ENCODE measurements at regions not wholly inside any gene's neighbourhood (a gene's known extent, or its start where the extent isn't known, plus 50 kb on each side); places are given as distances from the start of the nearest gene placed in this dataset.

DNA sequence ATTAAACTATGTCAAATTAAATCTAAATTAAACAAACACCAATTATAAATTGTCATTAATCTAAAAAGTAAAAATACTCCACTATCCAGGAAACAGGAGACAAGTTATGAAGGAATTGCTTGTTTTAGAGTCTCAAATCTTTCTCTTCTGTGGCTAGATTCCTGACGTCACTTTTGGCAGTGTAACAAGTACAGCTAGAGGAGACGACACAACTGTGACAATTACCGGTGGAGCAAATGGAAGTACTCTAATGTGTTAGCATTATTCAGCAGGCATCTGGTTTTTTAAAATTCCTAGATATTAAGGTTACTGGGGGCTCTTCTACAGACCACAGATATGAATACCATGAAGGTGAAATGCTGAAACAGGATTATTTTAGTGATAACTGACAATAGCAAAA lies 1042.7 kb downstream of the EPHA7 start:
- H3K27me3 ChIP-seq (ENCODE audit: control insufficient read depth, insufficient read depth, low read length) = no peaks in the 10 kb centered on the region
- WGBS (ENCODE audit: insufficient coverage, low lambda C conversion rate) = no CpG with 5 or more reads among the region's 3 CpGs
- no peak overlapping the region for H3K27ac ChIP-seq (ENCODE audit: low read length)
- no peaks in the 10 kb centered on the region for H3K36me3 ChIP-seq (ENCODE audit: control insufficient read depth, insufficient read depth, low read length)
- H3K4me3 ChIP-seq (ENCODE audit: low read length) = no peak overlapping the region
- H3K4me1 ChIP-seq (ENCODE audit: control insufficient read depth, insufficient read depth, low read length) = no peaks in the 10 kb centered on the region
- peak; percentile 7 to 33 for DNase-seq
- H3K9me3 ChIP-seq (ENCODE audit: control insufficient read depth, low read depth, low read length) = no peaks in the 10 kb centered on the region

DNA sequence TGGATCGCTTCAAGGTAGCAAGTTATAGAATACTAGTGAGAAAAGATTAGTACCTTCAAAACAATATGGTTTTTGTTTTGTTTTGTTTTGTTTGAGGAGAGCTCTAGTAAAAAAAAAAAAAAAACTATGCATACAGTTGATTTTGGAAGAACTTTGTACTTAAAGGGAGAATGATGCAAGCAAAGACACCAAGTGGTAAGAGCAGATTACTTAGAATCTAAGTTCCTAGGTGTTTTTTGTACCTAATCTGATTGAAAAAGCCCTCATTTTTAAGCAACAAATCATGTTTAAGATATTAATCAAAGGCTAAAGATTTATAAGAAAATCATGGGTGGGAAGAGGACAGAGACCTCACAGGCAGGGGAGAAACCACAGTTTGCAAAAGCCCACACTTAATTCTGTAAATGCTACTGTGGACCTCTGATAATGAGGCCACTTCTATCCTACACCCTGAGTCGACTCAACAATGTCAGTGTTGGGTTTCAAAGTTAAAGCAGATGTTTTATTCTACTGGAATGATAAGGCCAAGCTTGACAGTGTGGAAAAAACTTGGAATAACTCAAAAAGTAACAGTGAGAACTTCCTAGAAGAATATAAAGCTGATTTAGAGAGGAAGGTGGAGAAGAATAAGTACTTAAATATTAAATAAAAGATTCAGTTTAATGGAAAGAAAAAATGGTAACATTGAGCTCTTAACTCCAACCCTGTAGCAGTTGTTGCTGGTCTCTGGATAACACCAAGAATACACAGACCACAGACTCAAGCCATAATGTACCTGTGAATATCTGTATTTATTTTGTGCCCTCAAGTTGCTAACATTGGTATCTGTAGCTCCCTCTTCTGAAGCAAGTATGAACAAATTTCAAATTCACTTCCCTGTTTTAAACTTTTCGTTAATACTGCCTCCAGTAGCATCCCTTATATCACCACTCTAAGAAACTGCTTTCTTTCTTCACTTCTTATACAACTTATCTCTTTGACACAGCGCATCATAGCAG lies 1047.8 kb downstream of the EPHA7 start:
- no peak overlapping the region for H3K27ac ChIP-seq (ENCODE audit: low read length)
- no peaks in the 10 kb centered on the region for H3K9me3 ChIP-seq (ENCODE audit: control insufficient read depth, low read depth, low read length)
- DNase-seq = no peak
- H3K36me3 ChIP-seq (ENCODE audit: control insufficient read depth, insufficient read depth, low read length) = no peaks in the 10 kb centered on the region
- no peaks in the 10 kb centered on the region for H3K4me1 ChIP-seq (ENCODE audit: control insufficient read depth, insufficient read depth, low read length)
- WGBS (ENCODE audit: insufficient coverage, low lambda C conversion rate) = 94% methylated on average over 2 of the region's 4 CpGs
- no peaks in the 10 kb centered on the region for H3K27me3 ChIP-seq (ENCODE audit: control insufficient read depth, insufficient read depth, low read length)
- no peak overlapping the region for H3K4me3 ChIP-seq (ENCODE audit: low read length)

- Histone ChIP-seq H3K9me3 (ENCODE audit: control insufficient read depth, low read depth, low read length) (no peaks in the 10 kb centered on the region), H3K27me3 (ENCODE audit: control insufficient read depth, insufficient read depth, low read length) (no peaks in the 10 kb centered on the region), H3K4me3 (ENCODE audit: low read length) (no peak overlapping the region), H3K4me1 (ENCODE audit: control insufficient read depth, insufficient read depth, low read length) (peaks cover 3% of the 10 kb centered on the region), H3K36me3 (ENCODE audit: control insufficient read depth, insufficient read depth, low read length) (no peaks in the 10 kb centered on the region), H3K27ac (ENCODE audit: low read length) (no peak overlapping the region)
- 100% methylated on average over 1 of the region's 2 CpGs for WGBS (ENCODE audit: insufficient coverage, low lambda C conversion rate)
- no peak for DNase-seq
Measured at GRCh38 chr6:92369309-92369708, 1050.0 kb downstream of the EPHA7 start.

DNA sequence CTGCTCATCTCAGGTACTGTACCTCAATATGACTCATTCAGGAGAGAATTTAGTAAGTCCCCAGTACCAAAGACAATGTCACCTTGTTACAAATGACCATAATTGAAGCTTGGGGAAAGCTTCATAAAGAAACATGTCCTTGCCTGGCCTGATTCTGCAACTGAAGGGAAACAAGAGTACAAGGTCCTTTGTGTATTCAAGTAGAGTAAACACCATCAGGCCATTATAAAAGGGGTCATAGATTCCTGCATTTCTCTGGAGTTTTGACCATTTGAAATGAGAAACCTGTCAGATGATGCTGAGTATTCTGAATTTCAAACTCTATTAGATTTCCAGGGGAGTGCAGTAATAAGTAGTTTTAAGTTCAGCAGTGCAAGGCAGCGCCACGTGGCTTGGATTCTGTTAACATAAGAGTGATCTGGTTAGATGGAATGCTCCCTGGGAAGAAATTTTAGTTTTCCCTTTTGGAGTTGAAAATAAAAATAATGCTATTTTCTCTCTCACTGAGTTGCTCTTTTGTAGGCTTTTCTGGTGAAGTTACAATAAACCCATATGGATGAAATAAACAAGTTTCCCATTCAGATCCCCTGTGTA lies 1054.3 kb downstream of the EPHA7 start:
- H3K36me3 ChIP-seq (ENCODE audit: control insufficient read depth, insufficient read depth, low read length) = no peaks in the 10 kb centered on the region
- no CpG with 5 or more reads among the region's 2 CpGs for WGBS (ENCODE audit: insufficient coverage, low lambda C conversion rate)
- H3K4me3 ChIP-seq (ENCODE audit: low read length) = no peak overlapping the region
- H3K4me1 ChIP-seq (ENCODE audit: control insufficient read depth, insufficient read depth, low read length) = peaks cover 3% of the 10 kb centered on the region
- H3K27ac ChIP-seq (ENCODE audit: low read length) = no peak overlapping the region
- DNase-seq = no peak
- no peaks in the 10 kb centered on the region for H3K9me3 ChIP-seq (ENCODE audit: control insufficient read depth, low read depth, low read length)
- no peaks in the 10 kb centered on the region for H3K27me3 ChIP-seq (ENCODE audit: control insufficient read depth, insufficient read depth, low read length)

DNA sequence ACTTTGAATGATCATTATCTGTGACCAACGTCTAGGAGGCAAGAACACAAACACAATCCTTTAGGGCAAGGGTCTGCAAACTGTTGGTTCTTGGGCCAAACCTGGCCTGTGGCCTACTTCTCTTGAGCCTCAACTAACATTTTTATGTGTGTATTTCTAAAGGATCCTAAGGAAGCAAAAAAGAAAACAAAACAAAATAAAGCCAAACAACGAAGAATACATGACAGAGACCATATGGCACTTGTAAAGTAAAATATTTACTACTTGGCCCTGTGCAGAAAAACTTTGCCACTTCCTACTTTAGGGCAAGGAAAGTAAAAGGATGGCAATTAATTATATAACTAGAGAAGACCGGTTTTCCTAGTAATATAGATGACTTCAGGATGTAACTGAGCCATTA lies 1056.2 kb downstream of the EPHA7 start:
- Histone ChIP-seq H3K4me3 (ENCODE audit: low read length) (no peak overlapping the region), H3K27me3 (ENCODE audit: control insufficient read depth, insufficient read depth, low read length) (no peaks in the 10 kb centered on the region), H3K9me3 (ENCODE audit: control insufficient read depth, low read depth, low read length) (no peaks in the 10 kb centered on the region), H3K36me3 (ENCODE audit: control insufficient read depth, insufficient read depth, low read length) (no peaks in the 10 kb centered on the region), H3K4me1 (ENCODE audit: control insufficient read depth, insufficient read depth, low read length) (peaks cover 3% of the 10 kb centered on the region), H3K27ac (ENCODE audit: low read length) (no peak overlapping the region)
- 69% methylated on average over 3 of the region's 3 CpGs for WGBS (ENCODE audit: insufficient coverage, low lambda C conversion rate)
- no peak for DNase-seq

DNA sequence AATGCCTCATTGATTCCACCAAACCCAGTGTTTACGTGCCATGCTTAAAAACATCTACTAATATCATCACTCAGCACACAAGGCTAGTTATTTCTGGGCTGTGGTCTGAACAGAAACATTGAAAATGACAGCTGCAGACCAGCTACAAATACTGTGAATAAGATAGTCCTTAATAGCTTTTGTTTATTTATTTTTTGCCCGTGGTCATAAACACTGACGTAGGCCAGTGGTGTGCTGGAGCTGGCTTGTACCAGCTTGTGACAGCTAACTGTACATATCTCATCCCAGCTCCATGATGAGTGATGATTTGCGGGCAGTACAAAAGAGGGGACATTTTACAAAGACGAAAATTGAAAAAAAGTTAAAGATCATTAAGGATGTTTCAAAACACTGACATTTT lies 1057.0 kb downstream of the EPHA7 start:
- H3K27ac ChIP-seq (ENCODE audit: low read length) = no peak overlapping the region
- peaks cover 3% of the 10 kb centered on the region for H3K4me1 ChIP-seq (ENCODE audit: control insufficient read depth, insufficient read depth, low read length)
- H3K9me3 ChIP-seq (ENCODE audit: control insufficient read depth, low read depth, low read length) = no peaks in the 10 kb centered on the region
- no peak overlapping the region for H3K4me3 ChIP-seq (ENCODE audit: low read length)
- no CpG with 5 or more reads among the region's 5 CpGs for WGBS (ENCODE audit: insufficient coverage, low lambda C conversion rate)
- DNase-seq = no peak
- no peaks in the 10 kb centered on the region for H3K36me3 ChIP-seq (ENCODE audit: control insufficient read depth, insufficient read depth, low read length)
- H3K27me3 ChIP-seq (ENCODE audit: control insufficient read depth, insufficient read depth, low read length) = no peaks in the 10 kb centered on the region

DNA sequence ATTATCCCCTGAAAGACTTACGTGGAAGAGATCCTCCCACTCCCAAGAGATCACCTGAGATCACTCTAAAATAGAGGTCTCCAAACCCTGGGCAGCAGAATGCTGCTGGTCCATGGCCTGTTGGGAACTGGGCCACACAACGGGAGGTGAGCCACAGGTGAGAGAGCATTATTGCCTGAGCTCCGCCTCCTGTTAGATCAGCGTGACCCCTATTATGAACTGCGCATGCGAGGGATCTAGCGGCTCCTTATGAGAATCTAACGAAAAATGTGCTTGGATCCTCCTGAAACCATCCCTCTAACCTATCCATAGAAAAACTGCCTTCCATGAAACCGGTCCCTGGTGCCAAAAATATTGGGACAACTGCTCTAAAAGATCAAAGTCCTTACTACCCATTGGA lies 1057.4 kb downstream of the EPHA7 start:
- Histone ChIP-seq H3K4me1 (ENCODE audit: control insufficient read depth, insufficient read depth, low read length) (peaks cover 3% of the 10 kb centered on the region), H3K36me3 (ENCODE audit: control insufficient read depth, insufficient read depth, low read length) (no peaks in the 10 kb centered on the region), H3K27ac (ENCODE audit: low read length) (no peak overlapping the region), H3K27me3 (ENCODE audit: control insufficient read depth, insufficient read depth, low read length) (no peaks in the 10 kb centered on the region), H3K4me3 (ENCODE audit: low read length) (no peak overlapping the region), H3K9me3 (ENCODE audit: control insufficient read depth, low read depth, low read length) (no peaks in the 10 kb centered on the region)
- no peak for DNase-seq
- no CpG with 5 or more reads among the region's 9 CpGs for WGBS (ENCODE audit: insufficient coverage, low lambda C conversion rate)

GRCh38 chr6:92354270-92354829 lies 1065.0 kb downstream of the EPHA7 start:
- no peak overlapping the region for H3K4me3 ChIP-seq (ENCODE audit: low read length)
- no peaks in the 10 kb centered on the region for H3K27me3 ChIP-seq (ENCODE audit: control insufficient read depth, insufficient read depth, low read length)
- H3K36me3 ChIP-seq (ENCODE audit: control insufficient read depth, insufficient read depth, low read length) = no peaks in the 10 kb centered on the region
- no peaks in the 10 kb centered on the region for H3K4me1 ChIP-seq (ENCODE audit: control insufficient read depth, insufficient read depth, low read length)
- H3K9me3 ChIP-seq (ENCODE audit: control insufficient read depth, low read depth, low read length) = no peaks in the 10 kb centered on the region
- H3K27ac ChIP-seq (ENCODE audit: low read length) = no peak overlapping the region
- DNase-seq = no peak
- no CpG with 5 or more reads among the region's 2 CpGs for WGBS (ENCODE audit: insufficient coverage, low lambda C conversion rate)

DNA sequence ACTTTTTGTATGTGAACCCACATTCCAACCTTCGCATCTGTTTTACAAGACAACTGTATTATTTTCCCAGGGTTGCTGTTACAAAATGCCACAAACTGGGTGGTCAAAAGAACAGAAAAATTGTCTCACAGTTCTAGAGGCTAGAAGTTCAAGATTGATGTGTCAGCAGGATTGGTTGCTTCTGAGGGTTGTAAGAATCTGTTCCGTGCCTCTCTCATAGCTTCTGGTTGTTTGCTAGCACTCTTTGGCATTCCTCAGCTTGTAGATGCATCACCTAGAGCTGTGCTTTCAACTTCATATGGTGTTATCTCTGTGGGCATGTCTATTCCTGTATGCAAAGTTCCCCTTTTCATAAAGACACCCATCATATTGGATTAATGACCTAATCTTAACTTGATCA lies 1067.2 kb downstream of the EPHA7 start:
- Histone ChIP-seq H3K27me3 (ENCODE audit: control insufficient read depth, insufficient read depth, low read length) (no peaks in the 10 kb centered on the region), H3K27ac (ENCODE audit: low read length) (no peak overlapping the region), H3K9me3 (ENCODE audit: control insufficient read depth, low read depth, low read length) (no peaks in the 10 kb centered on the region), H3K4me3 (ENCODE audit: low read length) (no peak overlapping the region), H3K36me3 (ENCODE audit: control insufficient read depth, insufficient read depth, low read length) (no peaks in the 10 kb centered on the region), H3K4me1 (ENCODE audit: control insufficient read depth, insufficient read depth, low read length) (no peaks in the 10 kb centered on the region)
- DNase-seq = no peak
- no CpG with 5 or more reads among the region's 2 CpGs for WGBS (ENCODE audit: insufficient coverage, low lambda C conversion rate)

DNA sequence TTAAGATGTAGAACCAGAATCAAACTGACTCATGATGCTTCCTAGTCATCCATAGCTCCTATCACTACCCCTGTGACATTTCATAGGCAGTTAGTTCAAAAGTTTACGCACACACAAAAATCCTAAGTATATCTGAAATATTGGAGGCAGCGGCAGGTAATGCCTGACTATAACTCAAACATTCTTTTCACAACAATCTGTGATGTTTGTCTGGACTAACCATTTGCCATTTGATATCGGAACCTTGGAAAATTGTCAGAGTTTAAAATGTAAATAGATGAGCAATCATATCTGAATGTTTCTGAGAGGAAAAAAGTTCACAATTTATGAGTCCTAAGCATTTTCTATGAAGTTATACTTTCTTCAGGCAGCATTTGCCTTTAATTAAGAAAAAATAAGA lies 1078.2 kb downstream of the EPHA7 start:
- H3K27ac ChIP-seq (ENCODE audit: low read length) = no peak overlapping the region
- H3K4me3 ChIP-seq (ENCODE audit: low read length) = no peak overlapping the region
- no peaks in the 10 kb centered on the region for H3K9me3 ChIP-seq (ENCODE audit: control insufficient read depth, low read depth, low read length)
- WGBS (ENCODE audit: insufficient coverage, low lambda C conversion rate) = 92% methylated on average over 2 of the region's 3 CpGs
- no peaks in the 10 kb centered on the region for H3K36me3 ChIP-seq (ENCODE audit: control insufficient read depth, insufficient read depth, low read length)
- H3K27me3 ChIP-seq (ENCODE audit: control insufficient read depth, insufficient read depth, low read length) = no peaks in the 10 kb centered on the region
- DNase-seq = no peak
- H3K4me1 ChIP-seq (ENCODE audit: control insufficient read depth, insufficient read depth, low read length) = no peaks in the 10 kb centered on the region

Measured in large intestine (tissue), 3 donors.